ENCODE measurements at regions not wholly inside any gene's neighbourhood (a gene's known extent, or its start where the extent isn't known, plus 50 kb on each side); places are given as distances from the start of the nearest gene placed in this dataset.

DNA sequence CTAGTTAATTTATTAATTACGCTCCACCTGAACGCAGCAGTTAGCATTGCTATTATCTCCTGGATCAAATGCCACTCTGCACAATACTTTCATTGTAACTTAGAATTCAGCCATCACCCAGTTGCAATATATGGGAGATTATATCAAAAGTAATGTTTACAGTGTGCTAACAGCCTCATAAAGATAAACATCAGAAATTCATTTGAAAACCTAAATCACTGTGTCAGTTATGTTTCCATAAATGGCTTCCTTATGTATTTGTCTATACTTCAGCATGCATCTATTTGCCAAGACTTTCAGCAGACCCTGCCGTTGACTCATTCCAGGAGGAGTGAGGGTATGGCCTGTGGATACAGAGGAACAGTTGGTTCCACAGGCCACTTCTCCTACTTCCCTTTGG is 300.1 kb downstream of the TFAP2B start:
- TF ChIP-seq, protein P1, sequence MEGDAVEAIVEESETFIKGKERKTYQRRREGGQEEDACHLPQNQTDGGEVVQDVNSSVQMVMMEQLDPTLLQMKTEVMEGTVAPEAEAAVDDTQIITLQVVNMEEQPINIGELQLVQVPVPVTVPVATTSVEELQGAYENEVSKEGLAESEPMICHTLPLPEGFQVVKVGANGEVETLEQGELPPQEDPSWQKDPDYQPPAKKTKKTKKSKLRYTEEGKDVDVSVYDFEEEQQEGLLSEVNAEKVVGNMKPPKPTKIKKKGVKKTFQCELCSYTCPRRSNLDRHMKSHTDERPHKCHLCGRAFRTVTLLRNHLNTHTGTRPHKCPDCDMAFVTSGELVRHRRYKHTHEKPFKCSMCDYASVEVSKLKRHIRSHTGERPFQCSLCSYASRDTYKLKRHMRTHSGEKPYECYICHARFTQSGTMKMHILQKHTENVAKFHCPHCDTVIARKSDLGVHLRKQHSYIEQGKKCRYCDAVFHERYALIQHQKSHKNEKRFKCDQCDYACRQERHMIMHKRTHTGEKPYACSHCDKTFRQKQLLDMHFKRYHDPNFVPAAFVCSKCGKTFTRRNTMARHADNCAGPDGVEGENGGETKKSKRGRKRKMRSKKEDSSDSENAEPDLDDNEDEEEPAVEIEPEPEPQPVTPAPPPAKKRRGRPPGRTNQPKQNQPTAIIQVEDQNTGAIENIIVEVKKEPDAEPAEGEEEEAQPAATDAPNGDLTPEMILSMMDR (IDR thresholded peaks at IDR 0.05) = no peak
- TF ChIP-seq POLR2A (IDR thresholded peaks at IDR 0.05) = no peak
- peak; percentile 39 for TF ChIP-seq POLR2AphosphoS5 (IDR thresholded peaks at IDR 0.05)

Data from prostate gland (tissue), 2 donors.